K562 (cell line): ENCODE measurements at regions not wholly inside any gene's neighbourhood (a gene's known extent, or its start where the extent isn't known, plus 50 kb on each side); places are given as distances from the start of the nearest gene placed in this dataset.

Experiments used
- CHCHD3 ChIP-seq: fragments of 250-450 bp; sonication (Bioruptor Pico); IDR thresholded peaks from 2 replicates; pipeline ENCODE4 v2.1.2; 2022; ENCODE audit warnings: mild to moderate bottlenecking
- COPS2 ChIP-seq: fragments of 450-650 bp; conservative IDR thresholded peaks from 2 replicates; pipeline ENCODE4 v1.6.1; 2016; ENCODE audit warnings: mild to moderate bottlenecking, moderate library complexity
- CTCF ChIP-seq, 3 experiments: IDR thresholded peaks in 2 of 3; conservative IDR thresholded peaks in 1 of 3; 2 replicates each; pipeline ENCODE4 v1.5.1; 2011 to 2012; ENCODE audit warnings: low read length in 3 of 3, mild to moderate bottlenecking in 3 of 3, control low read depth in 2 of 3, improper control_type of control experiment in 1 of 3, inconsistent platforms in 1 of 3, low read depth in 1 of 3, mixed read lengths in 1 of 3, moderate library complexity in 1 of 3; ENCODE audit not compliant: insufficient read depth in 2 of 3
- ILF3 ChIP-seq: fragments of 450-650 bp; IDR thresholded peaks from 2 replicates; pipeline ENCODE4 v1.6.1; 2018; ENCODE audit warnings: antibody characterized with exemption, mild to moderate bottlenecking, moderate library complexity, borderline replicate concordance
- MAFF ChIP-seq: IDR thresholded peaks from 2 replicates; pipeline ENCODE4 v1.6.1; 2012; ENCODE audit warnings: low read length, improper control_type of control experiment
- PRMT5 ChIP-seq: sonication (generic); formaldehyde crosslinking; IDR thresholded peaks from 2 replicates; pipeline ENCODE4 v1.5.0; 2020; ENCODE audit warnings: missing genetic modification reagents
- SETDB1 ChIP-seq: IDR thresholded peaks from one replicate; pipeline ENCODE4 v1.6.1; 2012; ENCODE audit warnings: low read length, control low read depth, inconsistent platforms
- ZNF232 ChIP-seq: sonication (generic); formaldehyde crosslinking; IDR thresholded peaks from 2 replicates; pipeline ENCODE4 v1.8.0; 2022; ENCODE audit warnings: mild to moderate bottlenecking, missing genetic modification reagents

- TF ChIP-seq CTCF (IDR thresholded peaks at IDR 0.05 in 2 of 3, conservative IDR thresholded peaks at IDR 0.05 in 1 of 3; ENCODE audit: insufficient read depth in 2 of 3, low read depth in 1 of 3, low read length in 3 of 3) (no peak), CHCHD3 (CRISPR knock-in tag) (no peak), ILF3 (no peak), PRMT5 (CRISPR knock-in tag) (no peak), MAFF (no peak), COPS2 (no peak), SETDB1 (no peak), ZNF232 (no peak)
These were observed 184.0 kb upstream of the NEGR1 start for GRCh38 chr1:72466376-72466775.
